Kidney (tissue), 13 donors: ENCODE measurements at regions not wholly inside any gene's neighbourhood (a gene's known extent, or its start where the extent isn't known, plus 50 kb on each side); places are given as distances from the start of the nearest gene placed in this dataset.

Source experiments
- DNase-seq, 5 donors: peaks; one replicate each; pipeline ENCODE4 v3.0.0-alpha.2; 2013 to 2020
- FAIRE-seq: peaks from 2 replicates; lab custom pipeline; 2012; peaks lifted over from hg19 to GRCh38; lab: Jason Lieb, UNC
- H3K27ac ChIP-seq, 2 donors: one replicate each; pipeline ENCODE4 v1.7.0; 2013; ENCODE audit warnings: low read depth in 2 of 2, low read length in 2 of 2, inconsistent platforms in 1 of 2
- H3K27me3 ChIP-seq: one replicate; pipeline ENCODE4 v1.7.1; 2013; ENCODE audit warnings: low read length, inconsistent platforms; ENCODE audit not compliant: control insufficient read depth, insufficient read depth
- H3K36me3 ChIP-seq, 3 donors: one replicate each; pipeline versions ENCODE4 v1.7.0 to v1.7.1; 2013; ENCODE audit warnings: low read length in 3 of 3, control low read depth in 1 of 3, inconsistent platforms in 1 of 3; ENCODE audit not compliant: insufficient read depth in 3 of 3, control insufficient read depth in 2 of 3
- H3K4me1 ChIP-seq, 3 donors: one replicate each; pipeline versions ENCODE4 v1.7.0 to v1.7.1; 2013; ENCODE audit warnings: low read length in 3 of 3, inconsistent platforms in 1 of 3, low read depth in 1 of 3; ENCODE audit not compliant: control insufficient read depth in 2 of 3, insufficient read depth in 2 of 3
- H3K4me3 ChIP-seq, 3 donors: one replicate each; pipeline versions ENCODE4 v1.7.0 to v1.8.1; 2013; ENCODE audit warnings: low read length in 3 of 3, control low read depth in 1 of 3, inconsistent platforms in 1 of 3
- H3K9ac ChIP-seq, 3 donors: one replicate each; pipeline versions ENCODE4 v1.7.0 to v1.7.1; 2013; ENCODE audit warnings: low read length in 3 of 3, control low read depth in 1 of 3, inconsistent platforms in 1 of 3
- H3K9me3 ChIP-seq, 3 donors: one replicate each; pipeline versions ENCODE4 v1.7.0 to v1.7.1; 2013; ENCODE audit warnings: low read length in 3 of 3, control low read depth in 1 of 3, inconsistent platforms in 1 of 3; ENCODE audit not compliant: control insufficient read depth in 2 of 3, insufficient read depth in 1 of 3
- intact Hi-C: fragments of 100-400 bp; cut with DNase I; formaldehyde crosslinking; loops from one replicate; pipeline ENCODE4 v1.11.1; 2022
- TF ChIP-seq, protein P1 (sequence below): IDR thresholded peaks from 3 replicates; pipeline ENCODE4 v1.5.1; 2012; ENCODE audit warnings: mild to moderate bottlenecking, moderate library complexity, borderline replicate concordance; ENCODE audit not compliant: insufficient read depth; ENCODE audit errors: extremely low read depth
- donor health status: control.
- donor health status: control.
- donor health status: control.
- donor health status: control.
- donor health status: control.
- donor health status: DM: yes; HTN: yes; CAD: no.
- donor health status: Normal renal cell carcinoma (clear cell type).

DNA sequence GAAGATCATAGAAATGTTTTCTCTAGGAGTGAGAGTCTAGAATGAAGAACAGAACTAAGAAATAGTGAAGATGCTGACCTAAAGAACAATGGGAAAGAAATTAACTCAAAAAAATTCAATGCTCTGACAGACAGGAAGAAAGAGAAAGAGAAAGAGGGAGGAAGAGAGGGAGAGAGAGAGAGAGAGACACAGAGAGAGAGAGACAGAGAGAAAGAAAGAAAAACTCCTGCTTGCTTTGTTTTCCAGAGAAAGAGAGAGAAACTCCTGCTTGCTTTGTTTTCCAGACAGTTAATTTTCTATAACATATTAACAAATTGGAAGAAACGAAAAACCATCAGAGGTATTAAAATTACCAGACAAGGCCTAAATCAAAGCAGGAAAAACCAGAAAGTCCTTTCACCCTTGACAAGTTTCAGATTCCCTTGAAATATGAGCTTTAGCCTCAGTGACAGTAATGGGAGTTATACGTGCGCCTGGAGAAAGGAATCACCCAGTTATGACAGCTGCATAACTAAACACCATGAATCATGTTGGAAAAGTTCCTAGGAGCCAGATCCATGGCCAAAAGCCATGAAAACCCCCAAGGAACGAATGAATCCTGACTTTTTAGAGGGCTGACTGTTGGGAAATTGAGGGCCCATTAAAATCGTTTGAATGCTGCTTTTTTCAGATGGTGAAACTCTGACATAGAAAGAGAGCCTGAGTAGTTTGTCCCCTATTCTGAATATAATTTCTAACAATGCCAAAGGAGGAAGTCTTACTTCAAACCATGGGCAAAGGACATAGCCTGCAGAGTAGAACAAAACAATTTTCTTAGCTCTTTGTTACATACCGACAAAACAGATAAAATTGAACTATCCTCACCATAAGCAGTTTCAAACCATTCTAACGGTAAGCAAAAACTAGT lies 228.6 kb upstream of the CHST9 start:
- Histone ChIP-seq H3K36me3 (no peaks in the 10 kb centered on the region), H3K4me3 (peak overlapping the region in 1 of 3 donors; percentile 25), H3K27me3 (no peaks in the 10 kb centered on the region), H3K9me3 (no peaks in the 10 kb centered on the region), H3K9ac (no peak overlapping the region), H3K27ac (no peak overlapping the region), H3K4me1 (peaks cover 0 to 3% (median 0%) of the 10 kb centered on the region in 3 donors)
- intact Hi-C loops = no loop called here
- FAIRE-seq (no peak), DNase-seq (peak in 3 of 5 donors; percentile 26 to 85 (median 79))
- TF ChIP-seq, protein P1, sequence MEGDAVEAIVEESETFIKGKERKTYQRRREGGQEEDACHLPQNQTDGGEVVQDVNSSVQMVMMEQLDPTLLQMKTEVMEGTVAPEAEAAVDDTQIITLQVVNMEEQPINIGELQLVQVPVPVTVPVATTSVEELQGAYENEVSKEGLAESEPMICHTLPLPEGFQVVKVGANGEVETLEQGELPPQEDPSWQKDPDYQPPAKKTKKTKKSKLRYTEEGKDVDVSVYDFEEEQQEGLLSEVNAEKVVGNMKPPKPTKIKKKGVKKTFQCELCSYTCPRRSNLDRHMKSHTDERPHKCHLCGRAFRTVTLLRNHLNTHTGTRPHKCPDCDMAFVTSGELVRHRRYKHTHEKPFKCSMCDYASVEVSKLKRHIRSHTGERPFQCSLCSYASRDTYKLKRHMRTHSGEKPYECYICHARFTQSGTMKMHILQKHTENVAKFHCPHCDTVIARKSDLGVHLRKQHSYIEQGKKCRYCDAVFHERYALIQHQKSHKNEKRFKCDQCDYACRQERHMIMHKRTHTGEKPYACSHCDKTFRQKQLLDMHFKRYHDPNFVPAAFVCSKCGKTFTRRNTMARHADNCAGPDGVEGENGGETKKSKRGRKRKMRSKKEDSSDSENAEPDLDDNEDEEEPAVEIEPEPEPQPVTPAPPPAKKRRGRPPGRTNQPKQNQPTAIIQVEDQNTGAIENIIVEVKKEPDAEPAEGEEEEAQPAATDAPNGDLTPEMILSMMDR = no peak

DNA sequence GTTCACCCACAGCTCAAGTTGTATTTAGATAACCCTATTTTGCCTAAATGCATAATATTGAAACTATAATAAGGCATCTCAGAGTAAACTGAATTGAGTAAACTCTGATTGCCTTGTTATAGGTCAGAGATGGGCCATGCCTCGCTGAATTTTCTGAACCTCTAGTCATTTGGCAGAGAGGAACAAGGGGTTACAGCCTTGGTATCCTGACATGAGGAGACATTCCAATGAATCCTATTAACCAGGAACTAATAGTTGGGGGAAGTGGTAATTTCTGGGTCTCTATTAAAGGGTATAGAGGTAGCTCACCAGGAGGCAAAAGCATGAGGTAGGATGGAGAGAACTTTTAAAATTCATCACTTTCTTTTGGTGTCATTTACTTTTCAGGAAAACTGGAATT lies 227.4 kb upstream of the CHST9 start:
- Histone ChIP-seq H3K4me1 (peaks cover 0 to 3% (median 0%) of the 10 kb centered on the region in 3 donors), H3K9me3 (no peaks in the 10 kb centered on the region), H3K27ac (no peak overlapping the region), H3K27me3 (no peaks in the 10 kb centered on the region), H3K4me3 (no peak overlapping the region), H3K36me3 (no peaks in the 10 kb centered on the region), H3K9ac (no peak overlapping the region)
- intact Hi-C loops = no loop called here
- no peak for FAIRE-seq
- TF ChIP-seq, protein P1 = no peak
- no peak for DNase-seq

DNA sequence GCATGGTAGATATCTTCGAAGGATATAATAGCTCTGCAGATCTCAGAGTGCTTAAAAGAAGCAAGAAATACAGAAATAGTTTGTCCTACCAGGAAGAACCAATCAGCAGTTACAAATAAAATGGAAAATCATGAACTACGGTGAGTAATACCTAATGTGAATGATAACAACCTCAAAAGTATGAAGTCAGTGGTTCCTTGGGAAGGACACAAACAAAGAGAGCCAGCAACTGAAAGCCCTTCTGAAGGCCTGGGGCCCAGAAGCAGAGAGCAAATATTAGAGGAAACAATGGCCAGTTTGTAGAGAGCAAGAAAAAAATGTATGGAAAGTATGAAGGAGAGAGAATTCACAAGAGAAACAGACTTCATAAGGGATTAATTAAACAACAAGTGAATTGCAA lies 226.8 kb upstream of the CHST9 start:
- Histone ChIP-seq H3K27ac (no peak overlapping the region), H3K36me3 (no peaks in the 10 kb centered on the region), H3K4me3 (no peak overlapping the region), H3K4me1 (peaks cover 0 to 3% (median 0%) of the 10 kb centered on the region in 3 donors), H3K9ac (no peak overlapping the region), H3K9me3 (no peaks in the 10 kb centered on the region), H3K27me3 (no peaks in the 10 kb centered on the region)
- TF ChIP-seq, protein P1 = no peak
- DNase-seq (no peak), FAIRE-seq (no peak)
- intact Hi-C loops = no loop called here
